Lower lobe of right lung (tissue), 2 donors: ENCODE measurements at regions not wholly inside any gene's neighbourhood (a gene's known extent, or its start where the extent isn't known, plus 50 kb on each side); places are given as distances from the start of the nearest gene placed in this dataset.
"Not testable (repeated sequence)": the region's sequence is repeated elsewhere in the genome, so short reads cannot be mapped to it uniquely, and the experiment has no call there.

Experiments
- ATAC-seq, 2 donors: fragments of 200-7000 bp; cut with Tn5 transposase; one replicate each; pipeline ENCODE4 v1.9.1; 2020 to 2022; ENCODE audit warnings: mild to moderate bottlenecking in 2 of 2, moderate library complexity in 2 of 2
- DNase-seq: peaks from one replicate; pipeline ENCODE4 v3.0.0-alpha.2; 2020
- H3K27ac ChIP-seq: fragments of 200-600 bp; one replicate; pipeline ENCODE4 v1.8.0; 2022
- H3K27me3 ChIP-seq: fragments of 200-600 bp; one replicate; pipeline ENCODE4 v1.8.0; 2022; ENCODE audit warnings: low read depth
- H3K36me3 ChIP-seq: fragments of 200-600 bp; one replicate; pipeline ENCODE4 v1.8.0; 2022; ENCODE audit warnings: mild to moderate bottlenecking
- H3K4me1 ChIP-seq: fragments of 200-600 bp; one replicate; pipeline ENCODE4 v1.8.0; 2022
- H3K4me3 ChIP-seq: fragments of 200-600 bp; one replicate; pipeline ENCODE4 v1.8.0; 2022; ENCODE audit warnings: mild to moderate bottlenecking
- H3K9me3 ChIP-seq: fragments of 200-600 bp; one replicate; pipeline ENCODE4 v1.8.0; 2022
- intact Hi-C: fragments of 100-400 bp; cut with DNase I; formaldehyde crosslinking; loops from one replicate; pipeline ENCODE4 v1.11.0; 2022
- TF ChIP-seq, protein P1 (sequence below): fragments of 200-600 bp; IDR thresholded peaks from one replicate; pipeline ENCODE4 v1.8.0; 2022; ENCODE audit warnings: antibody characterized with exemption, mild to moderate bottlenecking
- donor health status: DM: no; HTN: yes; CAD: no; lungs with severe emphysema.

DNA sequence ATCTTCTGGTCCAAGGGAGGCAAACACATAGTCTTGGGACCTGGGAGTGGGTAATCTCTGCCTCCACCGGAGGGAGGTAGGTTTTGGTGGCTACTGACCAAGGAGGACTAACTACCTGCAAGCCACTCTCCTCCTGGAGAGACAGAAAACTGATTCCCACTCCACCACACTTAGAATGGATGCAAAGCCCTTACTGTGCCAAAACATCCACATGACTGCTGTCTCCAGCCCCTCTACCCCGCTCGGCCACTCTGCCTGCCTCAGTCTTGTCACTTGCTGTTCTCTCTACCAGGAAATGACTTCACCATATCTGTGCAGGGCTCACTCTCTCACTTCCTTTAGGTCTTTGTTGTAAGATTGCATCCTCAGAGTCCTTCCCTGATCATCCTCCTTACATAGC is 129.5 kb upstream of the ARG1 start:
- peaks cover 5% of the 10 kb centered on the region for H3K9me3 ChIP-seq
- no peaks in the 10 kb centered on the region for H3K4me1 ChIP-seq
- TF ChIP-seq, protein P1, sequence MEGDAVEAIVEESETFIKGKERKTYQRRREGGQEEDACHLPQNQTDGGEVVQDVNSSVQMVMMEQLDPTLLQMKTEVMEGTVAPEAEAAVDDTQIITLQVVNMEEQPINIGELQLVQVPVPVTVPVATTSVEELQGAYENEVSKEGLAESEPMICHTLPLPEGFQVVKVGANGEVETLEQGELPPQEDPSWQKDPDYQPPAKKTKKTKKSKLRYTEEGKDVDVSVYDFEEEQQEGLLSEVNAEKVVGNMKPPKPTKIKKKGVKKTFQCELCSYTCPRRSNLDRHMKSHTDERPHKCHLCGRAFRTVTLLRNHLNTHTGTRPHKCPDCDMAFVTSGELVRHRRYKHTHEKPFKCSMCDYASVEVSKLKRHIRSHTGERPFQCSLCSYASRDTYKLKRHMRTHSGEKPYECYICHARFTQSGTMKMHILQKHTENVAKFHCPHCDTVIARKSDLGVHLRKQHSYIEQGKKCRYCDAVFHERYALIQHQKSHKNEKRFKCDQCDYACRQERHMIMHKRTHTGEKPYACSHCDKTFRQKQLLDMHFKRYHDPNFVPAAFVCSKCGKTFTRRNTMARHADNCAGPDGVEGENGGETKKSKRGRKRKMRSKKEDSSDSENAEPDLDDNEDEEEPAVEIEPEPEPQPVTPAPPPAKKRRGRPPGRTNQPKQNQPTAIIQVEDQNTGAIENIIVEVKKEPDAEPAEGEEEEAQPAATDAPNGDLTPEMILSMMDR: no peak
- H3K27me3 ChIP-seq: no peaks in the 10 kb centered on the region
- H3K36me3 ChIP-seq: no peaks in the 10 kb centered on the region
- no peak overlapping the region for H3K27ac ChIP-seq
- no peak for DNase-seq
- ATAC-seq: no peak
- H3K4me3 ChIP-seq: no peak overlapping the region
- intact Hi-C loops: no loop called here

DNA sequence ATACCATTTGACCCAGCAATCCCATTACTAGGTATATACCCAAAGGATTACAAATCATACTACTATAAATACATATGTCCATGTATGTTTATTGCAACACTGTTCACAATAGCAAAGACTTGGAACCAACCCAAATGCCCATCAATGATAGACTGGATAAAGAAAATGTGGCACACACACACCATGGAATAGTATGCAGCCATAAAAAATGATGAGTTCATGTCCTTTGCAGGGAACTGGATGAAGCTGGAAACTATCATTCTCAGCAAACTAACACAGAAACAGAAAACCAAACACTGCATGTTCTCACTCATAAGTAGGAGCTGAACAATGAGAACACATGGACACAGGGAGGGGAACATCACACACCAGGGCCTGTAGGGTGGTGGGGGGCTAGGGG is 127.7 kb upstream of the ARG1 start:
- ATAC-seq, intact Hi-C loops, H3K4me3 ChIP-seq, H3K27me3 ChIP-seq, DNase-seq, H3K27ac ChIP-seq, H3K4me1 ChIP-seq, H3K36me3 ChIP-seq, H3K9me3 ChIP-seq: not testable (repeated sequence)

DNA sequence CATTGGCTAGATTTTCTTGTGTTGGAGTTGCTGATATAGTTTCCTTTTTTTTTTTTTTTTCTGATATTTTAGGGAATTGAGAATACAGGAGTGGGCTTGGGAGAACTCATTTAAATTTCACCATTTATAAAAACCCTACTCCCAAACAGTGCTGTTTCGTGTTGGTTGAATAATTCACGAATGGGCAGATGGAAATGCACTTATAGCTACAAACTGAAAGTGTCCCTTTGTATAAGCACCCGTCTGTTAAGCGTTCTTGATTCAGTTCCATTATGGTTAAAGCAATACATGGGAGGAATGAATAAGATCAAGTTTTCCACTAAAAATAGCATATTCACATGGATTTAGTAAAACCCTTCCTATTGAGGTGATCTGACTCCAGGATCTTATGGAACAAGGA is 122.2 kb upstream of the ARG1 start:
- intact Hi-C loops: no loop called here
- ATAC-seq: no peak
- DNase-seq: no peak
- no peaks in the 10 kb centered on the region for H3K4me1 ChIP-seq
- no peaks in the 10 kb centered on the region for H3K36me3 ChIP-seq
- H3K4me3 ChIP-seq: no peak overlapping the region
- TF ChIP-seq, protein P1: no peak
- no peak overlapping the region for H3K27ac ChIP-seq
- no peaks in the 10 kb centered on the region for H3K27me3 ChIP-seq
- no peaks in the 10 kb centered on the region for H3K9me3 ChIP-seq

DNA sequence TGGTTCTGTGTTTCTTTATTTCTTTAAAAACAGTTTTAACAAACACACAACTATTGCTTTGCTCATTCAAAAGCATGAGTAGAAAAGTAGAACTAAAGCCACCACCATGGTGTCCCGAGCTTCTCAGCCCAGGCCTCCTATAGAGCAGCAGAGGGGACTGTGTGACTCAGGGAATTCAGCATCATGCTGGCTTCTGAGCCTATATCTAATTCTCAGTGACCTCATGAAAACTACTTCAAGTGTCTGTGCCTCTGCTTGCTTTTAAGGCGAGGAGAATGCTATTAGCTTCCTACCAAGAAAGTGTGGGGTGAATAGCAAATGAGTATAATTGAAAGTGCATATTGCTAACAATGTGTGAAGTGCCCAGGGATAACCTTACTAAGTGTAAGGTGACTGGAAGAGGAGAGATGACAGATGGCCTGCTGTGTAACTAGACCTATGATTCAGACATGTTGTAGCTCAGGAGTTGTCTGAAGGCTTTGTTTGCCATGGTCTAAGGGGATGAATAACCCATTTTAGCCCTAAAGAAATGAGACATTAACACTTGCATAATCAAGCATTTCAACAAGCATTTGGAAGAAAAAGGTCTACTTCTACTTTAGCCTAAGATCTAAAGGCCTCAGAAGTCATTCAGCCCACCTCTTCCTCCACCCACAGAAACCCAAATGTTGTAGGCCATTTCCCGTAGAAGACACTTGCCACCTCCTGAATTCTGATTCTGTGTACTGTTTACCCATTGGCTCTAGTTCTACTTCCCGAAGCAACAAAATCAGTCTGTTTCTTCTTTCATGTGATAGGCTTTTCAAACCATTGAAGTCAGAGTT is 121.5 kb upstream of the ARG1 start:
- intact Hi-C loops: no loop called here
- no peak for DNase-seq
- Histone ChIP-seq H3K36me3 (no peaks in the 10 kb centered on the region), H3K27ac (no peak overlapping the region), H3K4me1 (no peaks in the 10 kb centered on the region), H3K27me3 (no peaks in the 10 kb centered on the region), H3K9me3 (no peaks in the 10 kb centered on the region), H3K4me3 (no peak overlapping the region)
- TF ChIP-seq, protein P1: no peak
- no peak for ATAC-seq

DNA sequence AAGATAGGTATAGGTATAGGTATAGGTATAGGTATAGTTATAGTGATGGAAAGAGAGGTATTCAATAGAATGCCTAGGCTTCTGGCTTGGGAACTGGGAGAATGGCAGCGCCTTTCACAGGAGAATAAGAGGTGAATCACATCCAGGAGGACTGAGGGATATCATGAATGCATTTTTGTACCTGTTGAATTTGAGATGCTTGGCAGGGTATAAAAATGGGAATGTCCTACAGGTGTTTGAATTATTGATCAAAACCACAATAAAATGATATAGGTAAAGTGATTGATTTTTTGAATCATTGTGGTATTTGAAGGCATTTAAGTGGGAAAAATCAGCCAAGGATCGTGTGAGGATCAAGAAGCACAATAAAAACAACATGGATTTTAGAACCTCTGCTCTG is 119.2 kb upstream of the ARG1 start:
- Histone ChIP-seq H3K4me3 (no peak overlapping the region), H3K27ac (no peak overlapping the region), H3K9me3 (no peaks in the 10 kb centered on the region), H3K36me3 (no peaks in the 10 kb centered on the region), H3K27me3 (no peaks in the 10 kb centered on the region), H3K4me1 (no peaks in the 10 kb centered on the region)
- intact Hi-C loops: no loop called here
- ATAC-seq: no peak
- DNase-seq: no peak
- TF ChIP-seq, protein P1: no peak

DNA sequence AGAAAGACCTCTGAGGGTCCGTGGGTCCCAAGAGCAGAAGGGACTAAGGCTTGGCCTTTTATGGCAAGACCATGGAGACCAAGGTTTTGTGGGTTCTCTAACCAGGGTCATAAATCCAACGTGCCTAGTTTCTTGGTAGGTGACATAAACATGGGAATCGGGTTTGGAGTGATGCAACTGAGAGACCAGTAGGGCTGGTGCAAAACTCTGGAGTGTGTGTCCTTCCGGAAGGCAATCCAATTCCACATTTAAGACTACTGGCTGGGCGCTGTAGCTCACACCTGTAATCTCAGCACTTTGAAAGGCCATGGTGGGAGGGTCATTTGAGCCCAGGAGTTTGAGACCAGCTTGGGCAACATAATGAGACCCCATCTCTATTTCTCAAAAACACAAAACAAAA is 116.5 kb upstream of the ARG1 start:
- no peak overlapping the region for H3K4me3 ChIP-seq
- H3K27me3 ChIP-seq: no peaks in the 10 kb centered on the region
- H3K27ac ChIP-seq: no peak overlapping the region
- H3K4me1 ChIP-seq: peaks cover 5% of the 10 kb centered on the region
- intact Hi-C loops: no loop called here
- no peak for DNase-seq
- H3K9me3 ChIP-seq: no peaks in the 10 kb centered on the region
- TF ChIP-seq, protein P1: no peak
- no peak for ATAC-seq
- H3K36me3 ChIP-seq: no peaks in the 10 kb centered on the region
